K562 (cell line): ENCODE measurements at regions not wholly inside any gene's neighbourhood (a gene's known extent, or its start where the extent isn't known, plus 50 kb on each side); places are given as distances from the start of the nearest gene placed in this dataset.

Experiments
- ETS2 ChIP-seq: IDR thresholded peaks from 2 replicates; pipeline ENCODE4 v1.6.1; 2016; ENCODE audit warnings: borderline replicate concordance, missing genetic modification characterization, mild to moderate bottlenecking, moderate library complexity, missing compliant biosample characterization; ENCODE audit not compliant: poor library complexity, severe bottlenecking
- MTA3 ChIP-seq: fragments of 450-650 bp; formaldehyde crosslinking; IDR thresholded peaks from 2 replicates; pipeline ENCODE4 v1.6.1; 2017; ENCODE audit warnings: mild to moderate bottlenecking, borderline replicate concordance
- NCOA1 ChIP-seq: fragments of 450-650 bp; IDR thresholded peaks from 2 replicates; pipeline ENCODE4 v1.6.1; 2016; ENCODE audit warnings: low read depth
- ZNF12 ChIP-seq: sonication (generic); formaldehyde crosslinking; IDR thresholded peaks from 2 replicates; pipeline ENCODE4 v1.4.0; 2020; ENCODE audit warnings: mild to moderate bottlenecking, missing genetic modification reagents
- TF ChIP-seq, protein P1 (sequence below): fragments of 450-650 bp; IDR thresholded peaks from 2 replicates; pipeline ENCODE4 v1.6.1; 2016; ENCODE audit warnings: low read depth

DNA sequence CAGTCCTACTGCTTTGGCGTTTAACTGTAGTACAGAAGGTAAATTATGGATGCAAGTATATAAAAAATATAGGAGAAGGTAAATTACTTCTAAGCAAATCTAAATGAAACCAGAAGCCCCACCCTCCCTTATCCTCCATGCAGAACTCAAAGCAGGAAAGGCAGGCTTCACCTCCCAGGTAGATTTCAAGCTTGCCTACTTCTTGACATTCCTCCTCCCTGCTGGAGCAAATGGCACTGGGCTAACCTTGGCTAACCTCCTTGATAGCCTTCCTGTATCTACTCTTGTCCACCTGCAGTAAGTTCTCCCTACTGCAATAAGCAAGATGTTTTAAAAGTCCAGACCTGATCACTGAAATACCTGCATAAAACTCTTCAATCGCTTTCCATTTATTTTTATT lies 396.0 kb downstream of the IRS2 start (continued):
- TF ChIP-seq, protein P1, sequence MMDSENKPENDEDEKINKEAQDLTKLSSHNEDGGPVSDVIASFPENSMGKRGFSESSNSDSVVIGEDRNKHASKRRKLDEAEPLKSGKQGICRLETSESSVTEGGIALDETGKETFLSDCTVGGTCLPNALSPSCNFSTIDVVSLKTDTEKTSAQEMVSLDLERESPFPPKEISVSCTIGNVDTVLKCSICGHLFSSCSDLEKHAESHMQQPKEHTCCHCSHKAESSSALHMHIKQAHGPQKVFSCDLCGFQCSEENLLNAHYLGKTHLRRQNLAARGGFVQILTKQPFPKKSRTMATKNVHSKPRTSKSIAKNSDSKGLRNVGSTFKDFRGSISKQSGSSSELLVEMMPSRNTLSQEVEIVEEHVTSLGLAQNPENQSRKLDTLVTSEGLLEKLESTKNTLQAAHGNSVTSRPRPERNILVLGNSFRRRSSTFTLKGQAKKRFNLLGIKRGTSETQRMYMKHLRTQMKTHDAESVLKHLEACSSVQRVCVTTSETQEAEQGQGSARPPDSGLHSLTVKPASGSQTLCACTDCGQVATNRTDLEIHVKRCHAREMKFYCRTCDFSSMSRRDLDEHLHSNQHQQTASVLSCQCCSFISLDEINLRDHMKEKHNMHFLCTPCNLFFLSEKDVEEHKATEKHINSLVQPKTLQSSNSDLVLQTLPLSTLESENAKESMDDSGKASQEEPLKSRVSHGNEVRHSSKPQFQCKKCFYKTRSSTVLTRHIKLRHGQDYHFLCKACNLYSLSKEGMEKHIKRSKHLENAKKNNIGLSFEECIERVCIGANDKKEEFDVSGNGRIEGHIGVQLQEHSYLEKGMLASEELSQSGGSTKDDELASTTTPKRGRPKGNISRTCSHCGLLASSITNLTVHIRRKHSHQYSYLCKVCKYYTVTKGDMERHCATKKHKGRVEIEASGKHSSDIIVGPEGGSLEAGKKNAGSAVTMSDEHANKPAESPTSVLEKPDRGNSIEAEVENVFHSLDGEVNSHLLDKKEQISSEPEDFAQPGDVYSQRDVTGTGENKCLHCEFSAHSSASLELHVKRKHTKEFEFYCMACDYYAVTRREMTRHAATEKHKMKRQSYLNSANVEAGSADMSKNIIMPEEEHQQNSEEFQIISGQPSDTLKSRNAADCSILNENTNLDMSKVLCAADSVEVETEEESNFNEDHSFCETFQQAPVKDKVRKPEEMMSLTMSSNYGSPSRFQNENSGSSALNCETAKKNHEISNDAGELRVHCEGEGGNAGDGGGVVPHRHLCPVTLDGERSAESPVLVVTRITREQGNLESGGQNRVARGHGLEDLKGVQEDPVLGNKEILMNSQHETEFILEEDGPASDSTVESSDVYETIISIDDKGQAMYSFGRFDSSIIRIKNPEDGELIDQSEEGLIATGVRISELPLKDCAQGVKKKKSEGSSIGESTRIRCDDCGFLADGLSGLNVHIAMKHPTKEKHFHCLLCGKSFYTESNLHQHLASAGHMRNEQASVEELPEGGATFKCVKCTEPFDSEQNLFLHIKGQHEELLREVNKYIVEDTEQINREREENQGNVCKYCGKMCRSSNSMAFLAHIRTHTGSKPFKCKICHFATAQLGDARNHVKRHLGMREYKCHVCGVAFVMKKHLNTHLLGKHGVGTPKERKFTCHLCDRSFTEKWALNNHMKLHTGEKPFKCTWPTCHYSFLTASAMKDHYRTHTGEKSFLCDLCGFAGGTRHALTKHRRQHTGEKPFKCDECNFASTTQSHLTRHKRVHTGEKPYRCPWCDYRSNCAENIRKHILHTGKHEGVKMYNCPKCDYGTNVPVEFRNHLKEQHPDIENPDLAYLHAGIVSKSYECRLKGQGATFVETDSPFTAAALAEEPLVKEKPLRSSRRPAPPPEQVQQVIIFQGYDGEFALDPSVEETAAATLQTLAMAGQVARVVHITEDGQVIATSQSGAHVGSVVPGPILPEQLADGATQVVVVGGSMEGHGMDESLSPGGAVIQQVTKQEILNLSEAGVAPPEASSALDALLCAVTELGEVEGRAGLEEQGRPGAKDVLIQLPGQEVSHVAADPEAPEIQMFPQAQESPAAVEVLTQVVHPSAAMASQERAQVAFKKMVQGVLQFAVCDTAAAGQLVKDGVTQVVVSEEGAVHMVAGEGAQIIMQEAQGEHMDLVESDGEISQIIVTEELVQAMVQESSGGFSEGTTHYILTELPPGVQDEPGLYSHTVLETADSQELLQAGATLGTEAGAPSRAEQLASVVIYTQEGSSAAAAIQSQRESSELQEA, result no peak
- TF ChIP-seq NCOA1, result no peak
- no peak for TF ChIP-seq MTA3
- TF ChIP-seq ETS2, result no peak
- no peak for TF ChIP-seq ZNF12 (CRISPR knock-in tag)
